HG03159 (cell line): ENCODE measurements at regions not wholly inside any gene's neighbourhood (a gene's known extent, or its start where the extent isn't known, plus 50 kb on each side); places are given as distances from the start of the nearest gene placed in this dataset.

Source experiments
- ATAC-seq: cut with Tn5 transposase; IDR thresholded peaks from one replicate; pipeline ENCODE4 v1.9.1; 2021; ENCODE audit warnings: mild to moderate bottlenecking, moderate library complexity; ENCODE audit not compliant: unreplicated experiment

- no peak for ATAC-seq
These were observed 73.4 kb upstream of the TEX51 start for GRCh38 chr2:126825316-126825715.

- no peak for ATAC-seq
These were observed 72.2 kb upstream of the TEX51 start for GRCh38 chr2:126826491-126826890.

- ATAC-seq: no peak
These were observed 71.3 kb upstream of the TEX51 start for GRCh38 chr2:126827371-126827770.

DNA sequence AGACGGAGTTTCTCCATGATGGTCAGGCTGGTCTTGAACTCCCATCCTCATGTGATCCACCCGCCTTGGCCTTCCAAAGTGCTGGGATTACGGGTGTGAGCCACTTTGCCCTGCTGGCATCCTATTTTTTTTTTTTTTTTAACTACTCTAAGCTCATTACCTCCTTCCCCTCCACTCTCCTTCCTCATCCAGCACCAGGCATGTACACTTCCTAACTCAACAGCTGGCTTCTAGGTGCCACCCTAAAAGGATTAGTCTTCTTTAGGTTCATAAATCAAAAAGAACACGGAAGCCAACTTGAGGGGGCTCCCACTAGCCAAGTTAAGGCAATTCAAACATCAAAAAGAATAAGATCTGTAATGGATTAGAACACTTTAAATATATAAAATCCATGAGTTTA, 70.6 kb upstream of the TEX51 start:
- ATAC-seq: no peak

DNA sequence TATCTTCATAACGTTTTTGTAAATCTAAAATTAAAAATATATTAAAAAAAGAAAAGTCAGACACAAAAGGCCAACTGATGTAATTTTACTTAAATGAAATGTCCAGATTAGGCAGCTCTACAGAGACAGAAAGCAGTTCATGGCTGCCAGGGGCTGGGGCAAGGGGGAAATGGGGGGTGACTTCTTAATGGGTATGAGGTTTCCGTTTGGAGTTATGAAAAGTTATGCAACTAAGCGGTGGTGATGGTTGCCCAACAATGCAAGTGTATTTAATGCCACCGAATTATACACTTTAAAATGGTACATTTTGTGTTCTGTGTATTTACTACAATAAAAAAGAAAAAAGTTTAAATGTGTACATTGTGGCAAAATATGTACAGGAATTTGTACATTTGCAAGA, 70.2 kb upstream of the TEX51 start:
- no peak for ATAC-seq

GRCh38 chr2:126831234-126832005, 67.3 kb upstream of the TEX51 start:
- ATAC-seq: no peak

DNA sequence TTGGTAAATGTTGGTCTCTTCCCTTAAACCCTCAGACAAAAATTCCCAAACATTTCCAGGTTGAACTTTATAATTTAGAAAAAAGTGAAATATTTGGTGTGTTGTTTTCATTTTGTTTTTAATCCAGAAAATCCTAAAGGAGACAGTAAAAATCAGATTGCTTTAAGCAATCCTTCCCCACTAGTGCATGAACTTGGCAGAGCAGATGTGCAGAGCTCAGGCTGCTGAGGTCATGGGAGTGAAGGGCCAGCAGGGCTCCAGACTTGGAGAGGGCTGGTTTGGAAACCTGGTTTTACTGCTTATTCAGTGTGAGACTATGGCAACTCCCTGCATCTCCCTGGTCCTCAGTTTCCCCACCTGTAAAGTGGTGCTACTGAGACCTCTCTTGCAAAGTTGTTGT, 66.7 kb upstream of the TEX51 start:
- ATAC-seq: no peak

DNA sequence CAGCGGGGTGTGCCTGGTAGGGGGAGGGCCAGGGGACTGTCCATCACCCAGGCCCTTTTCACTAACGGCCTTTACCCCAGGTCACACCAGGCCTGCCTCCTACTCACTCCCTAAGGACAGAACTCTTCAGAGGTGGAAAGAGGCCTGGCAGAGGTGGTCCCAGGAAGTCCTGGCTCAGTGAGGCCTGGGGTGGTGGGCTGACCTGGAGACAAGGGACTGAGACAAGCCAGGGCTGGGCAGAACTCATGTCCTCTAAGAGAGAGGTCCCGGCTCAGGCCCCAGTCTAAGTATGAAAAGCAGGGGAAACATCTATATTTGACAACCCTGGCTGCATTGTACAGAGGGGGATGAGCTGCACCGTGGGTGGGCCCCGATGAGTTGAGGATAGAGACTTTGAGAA, 65.9 kb upstream of the TEX51 start:
- no peak for ATAC-seq

- ATAC-seq: no peak
These were observed 64.6 kb upstream of the TEX51 start for GRCh38 chr2:126834006-126834659.

- ATAC-seq: no peak
These were observed 63.4 kb upstream of the TEX51 start for GRCh38 chr2:126835261-126835660.

DNA sequence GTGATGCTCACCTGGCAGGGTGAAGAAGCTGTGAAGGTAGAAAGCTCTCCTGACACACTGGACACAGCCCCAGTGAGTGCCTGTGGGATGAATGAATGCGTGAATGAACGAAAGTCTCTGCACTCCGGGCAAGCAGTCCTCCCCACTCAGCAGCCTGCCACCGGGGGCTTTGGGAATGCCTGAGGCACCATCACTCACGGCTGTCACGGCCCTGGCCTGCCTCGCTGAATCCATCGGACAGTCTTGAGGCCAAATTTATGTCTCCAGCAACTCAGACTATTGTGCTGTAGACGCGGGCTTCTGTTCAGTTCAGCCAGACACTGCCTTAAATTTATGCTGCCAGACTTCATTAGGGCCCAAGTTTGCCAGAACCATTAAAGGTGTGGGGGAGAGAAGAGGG, 62.9 kb upstream of the TEX51 start:
- no peak for ATAC-seq

- no peak for ATAC-seq
These were observed 61.7 kb upstream of the TEX51 start for GRCh38 chr2:126836761-126837679.

- no peak for ATAC-seq
These were observed 60.5 kb upstream of the TEX51 start for GRCh38 chr2:126837966-126838715.

DNA sequence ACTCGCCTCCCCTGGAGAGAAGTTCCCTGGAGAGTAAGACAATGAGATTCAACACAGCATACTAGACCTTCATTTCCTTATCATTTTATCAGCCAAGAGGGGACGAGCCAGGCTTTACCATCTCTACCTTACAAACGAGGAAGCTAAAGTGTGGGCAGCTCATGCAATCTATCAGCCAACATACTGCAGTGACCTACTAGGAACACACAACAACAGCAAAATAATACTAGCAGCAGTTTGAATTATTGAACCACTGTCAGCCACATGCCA, 60.0 kb upstream of the TEX51 start:
- no peak for ATAC-seq

DNA sequence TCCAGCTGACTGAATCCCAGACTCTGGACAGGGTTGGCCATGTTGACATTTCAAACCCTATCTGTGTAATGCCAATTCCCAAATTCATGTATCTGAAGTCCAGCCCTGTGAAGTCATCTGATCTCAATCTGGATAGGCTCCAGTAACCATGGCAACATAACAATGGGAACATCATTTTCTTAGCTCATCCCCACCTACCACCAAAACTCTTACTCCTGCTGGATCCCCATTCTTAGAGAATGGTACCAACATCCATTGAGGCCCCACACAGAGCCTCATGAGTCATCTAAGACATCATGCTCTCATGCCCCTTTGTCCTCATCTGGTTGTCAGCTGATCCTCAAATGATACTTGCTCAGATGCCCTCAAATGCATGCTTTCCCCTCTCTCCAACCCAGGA, 58.9 kb upstream of the TEX51 start:
- no peak for ATAC-seq

DNA sequence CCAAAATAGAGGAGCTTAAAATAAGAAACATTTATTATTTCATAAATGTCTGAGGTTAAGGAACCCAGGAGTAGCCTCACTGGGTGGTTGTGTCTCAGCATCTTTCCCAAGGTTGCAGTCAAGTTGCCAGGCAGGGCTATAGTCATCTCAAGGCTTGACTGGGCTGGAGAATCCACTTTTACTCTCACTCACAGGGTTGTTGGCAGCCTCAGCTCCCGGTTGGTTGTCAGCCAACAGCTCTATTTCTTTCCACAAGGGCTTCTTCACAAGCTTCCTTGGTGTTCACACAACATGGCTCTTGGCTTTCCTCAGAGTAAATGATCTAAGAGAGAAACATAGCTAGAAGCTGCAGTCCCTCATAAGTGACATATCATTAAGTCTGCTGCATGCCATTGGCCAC, 55.6 kb upstream of the TEX51 start:
- no peak for ATAC-seq

DNA sequence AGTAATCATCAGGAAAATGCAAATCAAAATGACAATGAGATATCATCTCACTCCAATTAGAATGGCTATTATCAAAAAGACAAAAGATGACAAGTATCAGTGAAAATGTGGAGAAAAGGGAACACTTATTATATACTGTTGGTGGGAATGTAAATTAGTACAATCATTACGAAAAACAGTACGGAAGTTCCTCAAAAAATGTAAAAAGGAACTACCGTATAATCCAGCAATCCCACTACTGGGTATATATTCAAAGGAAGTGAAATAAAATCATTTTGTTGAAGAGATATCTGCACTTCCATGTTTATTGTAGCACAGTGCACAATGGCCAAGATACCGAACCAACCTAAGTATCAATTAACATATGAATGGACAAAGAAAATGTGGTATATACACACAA, 52.4 kb upstream of the TEX51 start:
- ATAC-seq: no peak
